BJ (cell line): ENCODE measurements at regions not wholly inside any gene's neighbourhood (a gene's known extent, or its start where the extent isn't known, plus 50 kb on each side); places are given as distances from the start of the nearest gene placed in this dataset.

ENCODE experiments used
- CTCF ChIA-PET: fragments of 350-600 bp; formaldehyde crosslinking; extraction: SDS; loops from one replicate; lab custom pipeline; 2021; ENCODE audit warnings: antibody characterized with exemption, inconsistent platforms; lab: Yijun Ruan, JAX
- POLR2A ChIA-PET: fragments of 300-600 bp; sonication (Branson Sonifier 250); formaldehyde crosslinking; extraction: SDS; loops from one replicate; lab custom pipeline; 2021; ENCODE audit warnings: antibody characterized with exemption; lab: Charles Lee
- DNase-seq: peaks from one replicate; pipeline ENCODE4 v3.0.0-alpha.2; 2011; ENCODE audit warnings: low read depth
- H3K27me3 ChIP-seq: 2 replicates; pipeline ENCODE4 v1.6.0; 2011; ENCODE audit warnings: low read length; ENCODE audit not compliant: control insufficient read depth, insufficient read depth
- H3K36me3 ChIP-seq: 2 replicates; pipeline ENCODE4 v1.5.1; 2011; ENCODE audit warnings: low read length; ENCODE audit not compliant: control insufficient read depth, insufficient read depth
- H3K4me3 ChIP-seq: 2 replicates; pipeline ENCODE4 v1.5.1; 2011; ENCODE audit warnings: low read depth, mild to moderate bottlenecking, control low read depth, low read length
- CTCF ChIP-seq: IDR thresholded peaks from 2 replicates; pipeline ENCODE4 v1.5.1; 2011; ENCODE audit warnings: low read depth, mild to moderate bottlenecking, control low read depth, inconsistent platforms, low read length, moderate library complexity; ENCODE audit not compliant: insufficient read depth

- Histone ChIP-seq H3K27me3 (no peaks in the 10 kb centered on the region), H3K36me3 (no peaks in the 10 kb centered on the region), H3K4me3 (no peak overlapping the region)
- TF ChIP-seq CTCF: no peak
- no peak for DNase-seq
- POLR2A ChIA-PET: no interaction called here
- CTCF ChIA-PET: no interaction called here
Observed at GRCh38 chr9:30482499-30482898, 1901.9 kb upstream of the ACO1 start.

- Histone ChIP-seq H3K27me3 (no peaks in the 10 kb centered on the region), H3K4me3 (no peak overlapping the region), H3K36me3 (no peaks in the 10 kb centered on the region)
- TF ChIP-seq CTCF: no peak
- no peak for DNase-seq
- ChIA-PET CTCF (no interaction called here), POLR2A (no interaction called here)
Observed at GRCh38 chr9:30484690-30485089, 1899.8 kb upstream of the ACO1 start.

- Histone ChIP-seq H3K27me3 (no peaks in the 10 kb centered on the region), H3K36me3 (no peaks in the 10 kb centered on the region), H3K4me3 (no peak overlapping the region)
- ChIA-PET CTCF (no interaction called here), POLR2A (no interaction called here)
- TF ChIP-seq CTCF: no peak
- DNase-seq: no peak
Observed at GRCh38 chr9:30504502-30504905, 1879.9 kb upstream of the ACO1 start.

GRCh38 chr9:30505311-30505710 lies 1879.1 kb upstream of the ACO1 start:
- Histone ChIP-seq H3K36me3 (no peaks in the 10 kb centered on the region), H3K4me3 (no peak overlapping the region)

GRCh38 chr9:30506749-30507148 lies 1877.7 kb upstream of the ACO1 start:
- Histone ChIP-seq H3K36me3 (no peaks in the 10 kb centered on the region), H3K27me3 (no peaks in the 10 kb centered on the region), H3K4me3 (no peak overlapping the region)
- CTCF ChIA-PET: interaction anchor here (0.9 kb wide), 1 partner anchor 21 kb away, joined by 3 read pairs; no protein-coding TSS in a partner anchor
- POLR2A ChIA-PET: no interaction called here
- TF ChIP-seq CTCF: no peak
- DNase-seq: no peak

More at GRCh38 chr9:30505311-30505710, 1879.1 kb upstream of the ACO1 start:
- TF ChIP-seq CTCF: no peak
- POLR2A ChIA-PET: no interaction called here
- no peaks in the 10 kb centered on the region for H3K27me3 ChIP-seq
- CTCF ChIA-PET: no interaction called here
- DNase-seq: no peak
